ENCODE measurements at regions not wholly inside any gene's neighbourhood (a gene's known extent, or its start where the extent isn't known, plus 50 kb on each side); places are given as distances from the start of the nearest gene placed in this dataset.

DNA sequence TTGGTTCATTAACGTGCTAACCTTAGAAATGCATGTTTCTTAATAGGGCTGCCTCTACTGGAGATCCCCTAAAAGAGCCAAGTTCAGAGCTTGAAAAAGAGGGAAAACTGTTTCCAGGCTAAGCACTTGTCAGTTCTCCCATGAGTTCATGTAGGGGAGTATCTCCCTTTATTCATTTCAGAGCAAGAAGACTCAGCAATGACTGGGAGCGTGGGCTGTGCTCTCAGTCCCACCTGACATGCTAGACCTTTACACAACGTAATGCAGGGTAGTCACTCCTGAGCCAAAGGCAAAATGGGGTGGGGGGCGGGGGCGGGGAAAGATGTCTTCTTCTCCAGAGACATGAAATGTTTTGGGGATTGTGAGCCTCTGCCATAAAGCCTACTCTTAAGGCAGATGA lies 420.1 kb upstream of the MCTP2 start:
- Histone ChIP-seq H3K27ac (ENCODE audit: extremely low read depth, low read depth, low read length) (no peak overlapping the region), H3K79me2 (ENCODE audit: control insufficient read depth, insufficient read depth, low read length) (no peaks in the 10 kb centered on the region), H3K27me3 (ENCODE audit: control insufficient read depth in 2 of 2, insufficient read depth in 2 of 2, low read length in 2 of 2) (no peaks in the 10 kb centered on the region), H3K4me1 (replicated peaks in 1 of 2; ENCODE audit: control insufficient read depth in 2 of 2, insufficient read depth in 2 of 2, low read length in 2 of 2) (no peaks in the 10 kb centered on the region), H3K36me3 (ENCODE audit: control insufficient read depth, insufficient read depth, low read length) (no peaks in the 10 kb centered on the region), H4K20me1 (replicated peaks; ENCODE audit: control insufficient read depth, insufficient read depth, low read length) (no peaks in the 10 kb centered on the region), H3K4me2 (ENCODE audit: insufficient read depth, low read length) (no peak overlapping the region), H3K4me3 (no peak overlapping the region), H3K9me3 (replicated peaks; ENCODE audit: control insufficient read depth, insufficient read depth, low read depth, low read length) (no peaks in the 10 kb centered on the region), H3K9ac (ENCODE audit: insufficient read depth in 1 of 2, low read depth in 2 of 2, low read length in 2 of 2) (no peak overlapping the region), H3K9me1 (ENCODE audit: control insufficient read depth, insufficient read depth, low read length) (no peaks in the 10 kb centered on the region), H2AFZ (ENCODE audit: low read depth, low read length) (no peak overlapping the region)
- TF ChIP-seq ATF7 (IDR thresholded peaks at IDR 0.05) (no peak), TAF9B (IDR thresholded peaks at IDR 0.05; ENCODE audit: partially characterized antibody) (no peak), FOXJ2 (tag; IDR thresholded peaks at IDR 0.05) (no peak), ZNF699 (CRISPR knock-in tag; IDR thresholded peaks at IDR 0.05; ENCODE audit: insufficient replicate concordance) (no peak), ZNF133 (CRISPR knock-in tag; IDR thresholded peaks at IDR 0.05) (no peak), VEZF1 (CRISPR knock-in tag; IDR thresholded peaks at IDR 0.05) (no peak), ZNF444 (CRISPR knock-in tag; IDR thresholded peaks at IDR 0.05) (no peak), ZBTB34 (CRISPR knock-in tag; IDR thresholded peaks at IDR 0.05) (no peak), XRCC4 (IDR thresholded peaks at IDR 0.05; ENCODE audit: extremely low read depth, insufficient read depth, insufficient read length) (no peak), HEY1 (CRISPR knock-in tag; IDR thresholded peaks at IDR 0.05; ENCODE audit: borderline replicate concordance) (no peak), FOSL1 (tag; conservative IDR thresholded peaks at IDR 0.05) (no peak)
- TF ChIP-seq, protein P1, sequence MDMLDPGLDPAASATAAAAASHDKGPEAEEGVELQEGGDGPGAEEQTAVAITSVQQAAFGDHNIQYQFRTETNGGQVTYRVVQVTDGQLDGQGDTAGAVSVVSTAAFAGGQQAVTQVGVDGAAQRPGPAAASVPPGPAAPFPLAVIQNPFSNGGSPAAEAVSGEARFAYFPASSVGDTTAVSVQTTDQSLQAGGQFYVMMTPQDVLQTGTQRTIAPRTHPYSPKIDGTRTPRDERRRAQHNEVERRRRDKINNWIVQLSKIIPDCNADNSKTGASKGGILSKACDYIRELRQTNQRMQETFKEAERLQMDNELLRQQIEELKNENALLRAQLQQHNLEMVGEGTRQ (CRISPR knock-in tag; IDR thresholded peaks at IDR 0.05) = no peak
- TF ChIP-seq, protein P2, sequence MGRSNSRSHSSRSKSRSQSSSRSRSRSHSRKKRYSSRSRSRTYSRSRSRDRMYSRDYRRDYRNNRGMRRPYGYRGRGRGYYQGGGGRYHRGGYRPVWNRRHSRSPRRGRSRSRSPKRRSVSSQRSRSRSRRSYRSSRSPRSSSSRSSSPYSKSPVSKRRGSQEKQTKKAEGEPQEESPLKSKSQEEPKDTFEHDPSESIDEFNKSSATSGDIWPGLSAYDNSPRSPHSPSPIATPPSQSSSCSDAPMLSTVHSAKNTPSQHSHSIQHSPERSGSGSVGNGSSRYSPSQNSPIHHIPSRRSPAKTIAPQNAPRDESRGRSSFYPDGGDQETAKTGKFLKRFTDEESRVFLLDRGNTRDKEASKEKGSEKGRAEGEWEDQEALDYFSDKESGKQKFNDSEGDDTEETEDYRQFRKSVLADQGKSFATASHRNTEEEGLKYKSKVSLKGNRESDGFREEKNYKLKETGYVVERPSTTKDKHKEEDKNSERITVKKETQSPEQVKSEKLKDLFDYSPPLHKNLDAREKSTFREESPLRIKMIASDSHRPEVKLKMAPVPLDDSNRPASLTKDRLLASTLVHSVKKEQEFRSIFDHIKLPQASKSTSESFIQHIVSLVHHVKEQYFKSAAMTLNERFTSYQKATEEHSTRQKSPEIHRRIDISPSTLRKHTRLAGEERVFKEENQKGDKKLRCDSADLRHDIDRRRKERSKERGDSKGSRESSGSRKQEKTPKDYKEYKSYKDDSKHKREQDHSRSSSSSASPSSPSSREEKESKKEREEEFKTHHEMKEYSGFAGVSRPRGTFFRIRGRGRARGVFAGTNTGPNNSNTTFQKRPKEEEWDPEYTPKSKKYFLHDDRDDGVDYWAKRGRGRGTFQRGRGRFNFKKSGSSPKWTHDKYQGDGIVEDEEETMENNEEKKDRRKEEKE (IDR thresholded peaks at IDR 0.05; ENCODE audit: borderline replicate concordance in 1 of 2, control insufficient read depth in 1 of 2, low read depth in 2 of 2, low read length in 1 of 2) = no peak
- FAIRE-seq (no peak), ATAC-seq (no peak), DNase-seq (ENCODE audit: extremely low read depth in 1 of 4, low spot score in 3 of 4) (no peak)
- in situ Hi-C loops (cut with MboI) = no loop called here
- ChIA-PET CTCF (ENCODE audit: low intra/inter-chr PET ratio) (no interaction called here), POLR2A (no interaction called here)
- BruUV-seq (replicated peaks) = no TSS peak
- WGBS (ENCODE audit: insufficient coverage, low coverage, missing lambda C conversion rate) = 0% methylated on average over 2 of the region's 5 CpGs
- intact Hi-C loops (cut with micrococcal nuclease) = no loop called here

Measured in K562 (cell line).